ENCODE measurements at regions not wholly inside any gene's neighbourhood (a gene's known extent, or its start where the extent isn't known, plus 50 kb on each side); places are given as distances from the start of the nearest gene placed in this dataset.
"Not testable (repeated sequence)": the region's sequence is repeated elsewhere in the genome, so short reads cannot be mapped to it uniquely, and the experiment has no call there.

GRCh38 chr1:29807689-29808088 lies 571.4 kb downstream of the PTPRU start:
- DNase-seq (ENCODE audit: low read depth): no peak

- DNase-seq (ENCODE audit: low read depth): no peak
These were observed 570.5 kb downstream of the PTPRU start for GRCh38 chr1:29806646-29807319.

GRCh38 chr1:29805896-29806160 lies 569.5 kb downstream of the PTPRU start:
- DNase-seq (ENCODE audit: low read depth): no peak

- DNase-seq (ENCODE audit: low read depth): no peak
These were observed 569.0 kb downstream of the PTPRU start for GRCh38 chr1:29805122-29805895.

DNA sequence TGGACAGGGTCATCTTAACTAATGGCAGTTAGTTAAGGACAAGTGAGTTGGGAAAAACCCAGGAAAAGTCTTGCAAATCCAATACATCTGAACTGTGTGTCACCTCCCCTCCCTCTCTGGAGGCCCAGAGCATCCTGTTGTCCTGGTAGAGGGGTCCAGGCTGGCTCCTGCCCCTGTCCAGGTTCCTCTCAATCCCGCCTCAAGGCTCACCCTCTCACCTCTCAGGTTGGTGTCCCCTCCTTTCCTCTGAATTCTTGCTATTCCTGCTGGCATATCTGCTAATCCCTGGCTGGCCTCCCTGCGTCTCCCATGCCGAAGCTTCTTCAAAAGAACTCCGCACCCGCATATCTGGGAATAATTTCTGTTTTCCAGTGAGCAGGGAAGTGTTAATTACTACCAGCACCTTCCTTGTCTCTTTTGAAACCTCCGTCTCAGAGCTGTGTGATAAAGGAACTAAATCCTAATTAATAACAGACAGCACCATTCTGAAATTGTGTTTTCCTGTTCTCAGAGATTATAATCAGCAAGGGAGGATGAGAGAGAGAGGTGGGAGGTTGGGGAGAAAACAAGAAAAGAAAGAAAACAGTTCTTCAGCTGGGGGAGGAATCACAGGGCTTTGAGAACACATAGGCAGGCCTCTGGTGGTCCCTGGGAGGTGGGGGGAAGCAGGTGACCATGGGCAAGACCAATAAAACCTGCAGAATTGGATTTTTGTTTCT lies 568.0 kb downstream of the PTPRU start:
- DNase-seq (ENCODE audit: low read depth): no peak

DNA sequence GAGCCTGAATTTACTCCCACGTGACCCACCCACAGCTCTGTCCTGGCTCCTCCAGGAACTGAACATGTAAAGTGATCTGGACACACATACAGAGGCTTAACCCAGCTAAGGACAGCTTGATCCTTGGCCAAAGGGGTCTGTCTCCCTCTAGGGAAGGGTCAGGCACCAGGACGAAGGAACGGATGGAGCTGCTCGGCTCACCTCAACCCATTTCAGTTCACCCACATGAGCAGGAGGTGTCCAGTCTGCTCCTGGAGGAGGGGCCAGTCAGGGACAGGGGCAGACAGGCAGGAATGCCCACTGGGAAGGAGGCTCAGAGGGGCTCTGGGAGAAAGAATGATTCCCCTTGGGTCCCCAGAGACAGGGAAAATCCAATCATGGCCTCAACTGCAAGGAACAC lies 567.2 kb downstream of the PTPRU start:
- DNase-seq (ENCODE audit: low read depth): no peak

DNA sequence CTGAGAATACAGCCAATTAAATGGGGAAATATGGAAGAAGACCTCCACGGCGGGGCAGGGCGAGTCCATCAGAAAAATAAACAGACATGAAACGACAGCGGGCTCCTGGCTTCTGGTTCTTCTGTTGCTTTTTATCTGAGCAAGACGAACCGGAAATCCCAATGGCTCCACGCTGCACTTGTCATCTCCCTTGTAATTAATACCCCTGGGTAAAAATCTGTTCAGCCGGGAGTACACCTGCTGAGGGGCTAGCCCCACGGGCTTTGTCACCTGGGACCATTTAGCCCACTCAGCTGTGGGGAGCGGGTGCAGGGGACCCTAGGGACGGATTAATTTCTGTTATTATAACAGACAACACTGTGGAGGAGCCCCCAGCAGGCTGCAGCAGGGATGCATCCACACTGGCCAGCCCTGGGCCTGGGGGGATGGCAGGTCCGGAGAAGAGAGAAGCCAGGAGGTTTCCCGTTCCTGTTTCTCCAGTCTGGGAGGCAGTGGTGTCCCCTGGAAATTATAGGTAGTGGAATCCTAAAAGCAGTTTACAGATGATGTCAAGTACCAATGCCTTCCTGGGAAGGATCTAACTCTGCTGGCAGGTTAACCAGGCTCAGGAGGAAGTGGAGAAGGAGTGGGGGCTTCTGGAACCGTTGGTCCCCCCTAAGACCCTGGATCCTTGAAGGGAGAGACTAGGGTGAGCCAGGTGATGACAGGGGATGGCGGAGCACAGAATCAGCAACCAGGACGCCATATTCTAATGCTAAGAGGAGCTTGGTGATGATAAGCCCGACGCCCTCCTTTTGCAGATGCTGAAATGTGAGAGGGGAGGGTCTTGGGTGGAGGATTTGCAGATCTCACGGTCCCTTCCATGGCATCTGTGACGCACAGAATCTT lies 566.1 kb downstream of the PTPRU start:
- no peak for DNase-seq (ENCODE audit: low read depth)

- DNase-seq (ENCODE audit: low read depth): no peak
These were observed 565.2 kb downstream of the PTPRU start for GRCh38 chr1:29801561-29801973.

GRCh38 chr1:29801003-29801402 lies 564.7 kb downstream of the PTPRU start:
- no peak for DNase-seq (ENCODE audit: low read depth)

GRCh38 chr1:29800522-29800956 lies 564.2 kb downstream of the PTPRU start:
- no peak for DNase-seq (ENCODE audit: low read depth)

DNA sequence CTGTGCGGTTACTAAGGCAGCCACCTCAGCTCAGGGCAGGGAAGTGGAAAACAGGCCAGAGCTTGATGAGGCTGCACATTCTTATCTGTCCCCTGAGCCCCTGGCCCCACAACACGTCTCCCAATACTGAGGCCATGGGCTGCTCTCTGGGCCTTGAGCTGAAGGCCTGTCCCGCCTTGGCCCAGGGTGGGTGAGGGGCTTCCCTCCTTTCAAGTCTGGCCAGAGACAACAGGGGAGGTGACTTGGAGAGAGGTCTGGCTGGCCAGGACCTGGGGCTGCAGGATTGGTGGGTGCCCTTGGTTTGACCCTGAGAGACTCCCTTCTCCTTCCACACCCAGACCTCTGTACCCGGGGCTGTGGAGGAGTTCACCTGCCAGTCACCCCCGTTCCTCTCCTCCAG lies 563.8 kb downstream of the PTPRU start:
- DNase-seq (ENCODE audit: low read depth): no peak

GRCh38 chr1:29798699-29799566 lies 562.6 kb downstream of the PTPRU start:
- DNase-seq (ENCODE audit: low read depth): no peak

GRCh38 chr1:29797125-29797524 lies 560.8 kb downstream of the PTPRU start:
- not testable (repeated sequence) for DNase-seq (ENCODE audit: low read depth)

DNA sequence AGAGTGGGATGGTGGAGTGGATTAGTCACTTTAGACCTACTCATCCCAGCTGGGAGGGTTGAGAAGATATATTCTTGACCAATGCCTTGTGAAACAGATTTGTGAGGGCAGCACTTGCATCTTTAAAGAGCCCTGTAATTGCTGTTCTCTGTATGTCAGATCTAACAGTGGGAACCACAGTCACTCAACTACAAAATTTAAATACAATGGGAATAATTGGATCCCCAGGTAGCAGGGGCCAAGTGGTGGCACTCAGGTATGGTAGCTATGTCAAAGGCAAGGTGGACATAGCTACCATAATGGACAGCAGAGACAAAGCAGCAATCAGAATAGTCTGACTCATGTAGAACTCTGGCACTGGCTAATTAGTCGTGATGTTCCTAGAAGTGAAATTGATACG lies 559.6 kb downstream of the PTPRU start:
- DNase-seq (ENCODE audit: low read depth): not testable (repeated sequence)

GRCh38 chr1:29793653-29794348 lies 557.5 kb downstream of the PTPRU start:
- DNase-seq (ENCODE audit: low read depth): no peak

GRCh38 chr1:29793101-29793546 lies 556.8 kb downstream of the PTPRU start:
- peak; percentile 59 for DNase-seq (ENCODE audit: low read depth)

DNA sequence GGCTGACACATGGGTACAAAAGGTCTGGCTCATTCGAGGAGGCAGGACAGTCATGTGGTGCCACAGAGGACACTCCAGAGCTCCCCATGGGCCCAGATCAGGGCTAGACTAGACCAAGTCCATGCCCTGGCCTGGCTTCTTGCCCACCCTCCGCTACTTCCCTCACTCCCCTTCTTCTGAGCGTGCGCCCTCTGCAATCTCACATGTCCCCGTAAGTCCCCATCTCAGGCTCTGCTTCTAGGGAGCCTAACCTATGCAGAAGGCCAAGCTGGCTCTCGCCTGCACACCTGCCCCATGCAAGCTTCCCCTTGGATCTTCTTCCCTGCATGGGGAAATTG lies 553.6 kb downstream of the PTPRU start:
- DNase-seq (ENCODE audit: low read depth): no peak

- DNase-seq (ENCODE audit: low read depth): no peak
These were observed 553.0 kb downstream of the PTPRU start for GRCh38 chr1:29789221-29789909.

Measured in LHCN-M2 (cell line).